Activated naive CD8-positive, alpha-beta T cell treated with anti-CD3 and anti-CD28 coated beads, Interleukin-2, amount 10 ng/mL, durations not matched to agents 7 days and 5 days (primary cell): ENCODE measurements at regions not wholly inside any gene's neighbourhood (a gene's known extent, or its start where the extent isn't known, plus 50 kb on each side); places are given as distances from the start of the nearest gene placed in this dataset.

ENCODE experiments used
- ATAC-seq: fragments of 150-1000 bp; cut with Tn5 transposase; one replicate; pipeline ENCODE4 v1.10.0; 2021; ENCODE audit warnings: low read depth, moderate library complexity
- POLR2A ChIA-PET: fragments of 350-600 bp; sonication (Branson Sonifier 250); formaldehyde crosslinking; loops from one replicate; lab custom pipeline; 2021; ENCODE audit warnings: antibody characterized with exemption; lab: Charles Lee
- DNase-seq: peaks from one replicate; pipeline ENCODE4 v3.0.0; 2021
- H3K27ac Mint-ChIP-seq: one replicate; pipeline ENCODE4 v1.8.0; 2022; ENCODE audit warnings: mild to moderate bottlenecking, mixed read lengths
- H3K27me3 Mint-ChIP-seq: one replicate; pipeline ENCODE4 v1.8.0; 2022; ENCODE audit warnings: mild to moderate bottlenecking, moderate library complexity, mixed read lengths
- H3K36me3 Mint-ChIP-seq: one replicate; pipeline ENCODE4 v1.8.0; 2021; ENCODE audit warnings: mild to moderate bottlenecking, mixed read lengths
- H3K4me1 Mint-ChIP-seq: one replicate; pipeline ENCODE4 v1.8.0; 2021; ENCODE audit warnings: mixed read lengths
- H3K4me3 Mint-ChIP-seq: one replicate; pipeline ENCODE4 v1.8.0; 2022; ENCODE audit warnings: mild to moderate bottlenecking, moderate library complexity, mixed read lengths
- H3K9me3 Mint-ChIP-seq: one replicate; pipeline ENCODE4 v1.8.0; 2021; ENCODE audit warnings: mixed read lengths

GRCh38 chr15:70289191-70289955 is 191.7 kb upstream of the TLE3 start:
- Mint-ChIP-seq H3K4me3 (no peak overlapping the region), H3K36me3 (no peaks in the 10 kb centered on the region), H3K4me1 (peaks cover 4% of the 10 kb centered on the region), H3K27ac (no peak overlapping the region), H3K27me3 (peaks cover 39% of the 10 kb centered on the region), H3K9me3 (no peaks in the 10 kb centered on the region)
- POLR2A ChIA-PET: no interaction called here
- no peak for ATAC-seq
- no peak for DNase-seq

DNA sequence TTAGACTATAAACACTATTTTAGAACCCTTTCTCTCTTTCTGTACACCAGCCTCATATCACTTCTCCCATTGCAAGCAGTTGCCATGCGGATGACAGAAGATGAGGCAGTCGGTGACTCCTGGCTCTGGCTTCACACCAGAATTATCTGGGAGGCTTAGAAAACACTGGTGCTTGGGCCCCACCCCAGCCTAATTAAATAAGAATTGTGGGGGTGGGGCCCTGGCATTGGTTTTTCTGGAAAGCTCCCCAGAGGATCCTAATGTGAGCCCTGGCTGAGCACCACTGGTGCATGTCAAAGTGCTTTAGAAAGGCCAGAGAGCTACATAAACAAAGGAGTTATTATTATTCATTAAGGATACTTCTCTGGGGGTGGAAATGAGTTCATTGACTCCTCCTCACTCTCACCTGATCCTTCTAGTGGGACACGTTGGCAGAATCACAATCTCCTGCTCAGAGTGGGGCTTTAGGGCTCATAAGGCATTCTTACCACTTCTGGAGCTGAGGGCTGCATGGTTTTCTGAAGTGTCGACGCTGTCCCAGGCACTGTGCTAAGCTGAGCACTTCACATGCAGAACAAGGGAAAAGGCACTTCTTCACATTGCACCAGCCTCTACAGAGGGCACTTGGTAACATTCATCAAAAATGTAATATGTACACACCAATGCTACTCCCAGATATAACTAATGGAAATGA is 188.5 kb upstream of the TLE3 start:
- peaks cover 22% of the 10 kb centered on the region for H3K27me3 Mint-ChIP-seq
- H3K4me3 Mint-ChIP-seq: no peak overlapping the region
- H3K9me3 Mint-ChIP-seq: no peaks in the 10 kb centered on the region
- ATAC-seq: no peak
- H3K36me3 Mint-ChIP-seq: no peaks in the 10 kb centered on the region
- DNase-seq: no peak
- peaks cover 5% of the 10 kb centered on the region for H3K4me1 Mint-ChIP-seq
- no peak overlapping the region for H3K27ac Mint-ChIP-seq
- POLR2A ChIA-PET: no interaction called here

DNA sequence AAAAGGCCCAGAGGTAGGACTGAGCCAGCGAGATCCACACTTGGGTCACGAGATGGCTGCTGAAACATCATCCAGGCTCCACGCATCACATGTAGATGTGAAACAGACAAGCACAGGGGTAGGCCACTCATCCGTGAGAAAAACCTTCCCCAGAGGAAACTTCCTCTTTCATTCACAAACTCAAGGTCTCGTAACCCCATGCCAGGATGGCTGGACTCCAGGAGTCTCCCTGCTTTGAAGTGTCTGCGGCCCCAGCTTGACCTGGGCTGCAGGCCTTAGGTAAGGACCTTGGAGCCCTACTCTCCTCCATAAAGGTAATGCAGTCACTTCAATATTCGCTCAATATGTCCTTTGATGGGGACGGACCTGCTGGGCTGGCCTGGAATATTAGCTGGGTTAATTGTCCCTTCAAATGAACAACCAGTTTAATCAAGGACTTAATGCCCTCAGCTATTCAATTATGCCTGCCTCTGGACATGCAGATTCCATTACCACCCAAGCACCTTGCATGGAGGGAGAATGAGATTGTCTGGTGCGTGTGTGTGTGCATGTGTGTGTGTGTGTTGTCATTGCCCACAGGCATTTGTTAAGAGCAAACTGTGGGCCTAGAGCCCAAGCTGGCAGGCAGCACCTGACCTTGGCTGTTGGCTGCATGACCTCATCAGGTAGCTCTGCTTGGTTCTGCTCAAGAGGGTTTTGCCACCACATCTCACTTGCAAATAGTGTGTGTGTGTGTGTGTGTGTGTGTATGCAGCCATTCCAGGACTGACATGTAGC is 186.9 kb upstream of the TLE3 start:
- POLR2A ChIA-PET: no interaction called here
- H3K4me1 Mint-ChIP-seq: peaks cover 8% of the 10 kb centered on the region
- DNase-seq: no peak
- peaks cover 10% of the 10 kb centered on the region for H3K27me3 Mint-ChIP-seq
- no peaks in the 10 kb centered on the region for H3K36me3 Mint-ChIP-seq
- no peak for ATAC-seq
- H3K9me3 Mint-ChIP-seq: no peaks in the 10 kb centered on the region
- H3K4me3 Mint-ChIP-seq: no peak overlapping the region
- no peak overlapping the region for H3K27ac Mint-ChIP-seq

DNA sequence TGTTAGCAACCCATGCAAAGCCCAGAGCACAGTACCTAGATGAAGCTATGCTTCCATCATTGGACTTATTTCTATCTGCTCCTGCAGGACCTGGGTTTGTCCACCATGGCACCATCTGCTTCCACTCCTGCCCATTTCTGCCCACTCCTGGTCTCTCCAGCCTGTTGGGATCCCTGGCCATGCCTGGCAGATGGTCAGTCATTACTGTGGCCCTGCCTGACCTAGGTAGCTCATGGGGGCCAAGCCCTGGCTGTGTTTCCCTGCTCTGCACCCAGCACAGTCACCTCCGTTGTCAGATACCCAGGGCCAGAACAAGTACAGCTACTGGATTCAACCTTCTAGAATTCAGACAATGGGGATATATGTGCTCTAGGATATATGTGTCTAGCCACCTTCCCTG is 185.8 kb upstream of the TLE3 start:
- Mint-ChIP-seq H3K4me1 (peaks cover 8% of the 10 kb centered on the region), H3K4me3 (no peak overlapping the region), H3K36me3 (no peaks in the 10 kb centered on the region), H3K9me3 (no peaks in the 10 kb centered on the region), H3K27me3 (peaks cover 9% of the 10 kb centered on the region), H3K27ac (no peak overlapping the region)
- DNase-seq: no peak
- ATAC-seq: no peak
- POLR2A ChIA-PET: no interaction called here

GRCh38 chr15:70281811-70282307 is 184.1 kb upstream of the TLE3 start:
- H3K36me3 Mint-ChIP-seq: no peaks in the 10 kb centered on the region
- no peak overlapping the region for H3K4me3 Mint-ChIP-seq
- H3K27me3 Mint-ChIP-seq: peaks cover 5% of the 10 kb centered on the region
- no peaks in the 10 kb centered on the region for H3K9me3 Mint-ChIP-seq
- POLR2A ChIA-PET: no interaction called here
- no peak for ATAC-seq
- peaks cover 8% of the 10 kb centered on the region for H3K4me1 Mint-ChIP-seq
- no peak overlapping the region for H3K27ac Mint-ChIP-seq
- DNase-seq: no peak

DNA sequence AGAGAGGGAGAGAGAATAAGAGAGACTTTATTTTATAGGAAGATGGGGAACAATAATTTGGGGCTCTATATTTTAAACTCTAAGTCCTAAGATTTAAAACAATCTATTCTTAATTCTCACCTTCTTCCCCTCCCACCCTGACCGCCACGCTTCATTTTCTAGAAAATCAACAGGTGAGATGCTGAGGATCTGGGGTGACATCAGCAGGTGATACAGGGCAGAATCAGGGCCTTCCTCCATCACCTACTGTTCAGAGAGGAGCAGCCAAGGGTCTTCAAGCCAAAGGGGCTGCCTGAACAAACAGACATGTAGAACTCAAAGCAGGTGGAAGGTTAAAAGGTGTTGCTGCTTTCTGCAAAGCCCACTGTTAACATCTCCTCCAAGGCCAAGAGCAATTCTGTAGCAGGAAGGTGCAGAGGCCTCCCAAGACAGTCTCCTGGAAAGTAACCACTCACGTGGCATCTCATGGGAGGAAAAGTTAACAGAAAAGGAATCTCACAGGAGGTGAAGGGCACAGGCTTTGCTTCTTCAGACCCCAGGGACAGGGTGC is 183.6 kb upstream of the TLE3 start:
- POLR2A ChIA-PET: no interaction called here
- no peak overlapping the region for H3K4me3 Mint-ChIP-seq
- no peaks in the 10 kb centered on the region for H3K36me3 Mint-ChIP-seq
- ATAC-seq (no peak), DNase-seq (no peak)
- peaks cover 3% of the 10 kb centered on the region for H3K27me3 Mint-ChIP-seq
- no peak overlapping the region for H3K27ac Mint-ChIP-seq
- H3K9me3 Mint-ChIP-seq: no peaks in the 10 kb centered on the region
- H3K4me1 Mint-ChIP-seq: peaks cover 8% of the 10 kb centered on the region

DNA sequence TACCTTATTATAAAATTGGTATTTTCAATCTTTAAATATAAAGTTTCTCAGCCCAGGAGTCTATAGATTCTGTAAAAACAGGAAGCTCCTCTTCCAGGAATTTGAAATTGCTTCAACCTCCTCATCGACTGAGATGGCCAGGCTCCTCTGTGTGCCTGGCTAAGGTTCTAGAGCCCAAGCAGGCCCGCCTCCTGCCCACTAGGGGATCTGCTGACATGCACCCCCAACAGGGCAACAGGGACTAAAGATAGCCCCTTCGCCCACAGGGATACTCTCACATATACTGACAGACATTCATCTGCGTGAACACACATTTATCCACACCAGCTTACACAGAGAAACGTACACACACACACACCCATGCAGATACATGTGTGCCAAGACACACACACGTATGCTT is 183.1 kb upstream of the TLE3 start:
- no peaks in the 10 kb centered on the region for H3K36me3 Mint-ChIP-seq
- no peaks in the 10 kb centered on the region for H3K9me3 Mint-ChIP-seq
- POLR2A ChIA-PET: no interaction called here
- H3K27me3 Mint-ChIP-seq: no peaks in the 10 kb centered on the region
- H3K4me1 Mint-ChIP-seq: peaks cover 8% of the 10 kb centered on the region
- peak overlapping the region; percentile 16 for H3K27ac Mint-ChIP-seq
- H3K4me3 Mint-ChIP-seq: peak overlapping the region; percentile 4
- DNase-seq (no peak), ATAC-seq (no peak)

DNA sequence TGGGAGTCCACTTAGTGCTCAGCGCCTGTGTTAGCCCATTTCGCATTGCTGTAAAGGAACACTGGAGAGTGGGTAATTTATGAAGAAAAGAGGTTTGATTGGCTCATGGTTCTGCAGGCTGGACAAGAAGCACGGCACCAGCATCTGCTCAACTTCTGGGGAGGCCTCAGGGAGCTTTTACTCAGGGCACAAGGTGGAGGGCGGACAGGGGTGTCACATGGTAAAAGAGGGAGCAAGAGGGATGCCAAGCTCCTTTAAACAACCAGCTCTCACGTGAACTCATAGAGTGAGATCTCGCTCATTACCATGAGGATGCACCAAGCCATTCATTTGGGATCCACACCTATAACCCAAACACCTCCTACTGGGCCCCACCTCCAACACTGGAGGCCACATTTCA is 181.4 kb upstream of the TLE3 start:
- peaks cover 7% of the 10 kb centered on the region for H3K4me1 Mint-ChIP-seq
- H3K27me3 Mint-ChIP-seq: peaks cover 3% of the 10 kb centered on the region
- no peaks in the 10 kb centered on the region for H3K9me3 Mint-ChIP-seq
- no peak for ATAC-seq
- H3K27ac Mint-ChIP-seq: no peak overlapping the region
- no peak for DNase-seq
- H3K4me3 Mint-ChIP-seq: no peak overlapping the region
- POLR2A ChIA-PET: no interaction called here
- H3K36me3 Mint-ChIP-seq: no peaks in the 10 kb centered on the region

GRCh38 chr15:70278644-70279043 is 180.9 kb upstream of the TLE3 start:
- ATAC-seq: no peak
- no peak for DNase-seq
- no peaks in the 10 kb centered on the region for H3K9me3 Mint-ChIP-seq
- peaks cover 9% of the 10 kb centered on the region for H3K4me1 Mint-ChIP-seq
- POLR2A ChIA-PET: no interaction called here
- H3K36me3 Mint-ChIP-seq: no peaks in the 10 kb centered on the region
- no peak overlapping the region for H3K27ac Mint-ChIP-seq
- no peak overlapping the region for H3K4me3 Mint-ChIP-seq
- H3K27me3 Mint-ChIP-seq: peaks cover 3% of the 10 kb centered on the region

GRCh38 chr15:70277556-70277955 is 179.8 kb upstream of the TLE3 start:
- no peak for DNase-seq
- H3K9me3 Mint-ChIP-seq: no peaks in the 10 kb centered on the region

DNA sequence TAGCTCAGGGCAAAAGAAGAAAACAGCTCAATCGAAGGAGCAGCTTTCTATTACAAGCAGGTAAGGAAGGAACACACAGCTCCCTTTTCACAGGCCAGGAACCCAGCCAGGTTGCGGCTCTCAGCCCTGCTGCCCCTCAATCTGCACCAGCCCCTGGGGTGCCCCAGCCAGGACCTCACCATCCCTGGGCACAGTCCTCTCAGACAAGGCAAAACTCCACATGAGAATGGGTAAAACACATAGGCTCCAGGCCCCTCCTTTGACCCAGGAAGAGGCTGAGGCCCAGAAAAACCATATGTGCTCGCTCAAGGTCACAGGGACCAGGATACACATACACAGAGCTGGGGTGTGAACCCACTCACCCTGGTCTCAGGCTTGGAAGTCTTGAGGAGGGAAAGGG is 178.7 kb upstream of the TLE3 start:
- Mint-ChIP-seq H3K27ac (no peak overlapping the region), H3K27me3 (peaks cover 8% of the 10 kb centered on the region), H3K4me3 (no peak overlapping the region), H3K4me1 (peaks cover 10% of the 10 kb centered on the region), H3K36me3 (no peaks in the 10 kb centered on the region), H3K9me3 (no peaks in the 10 kb centered on the region)
- peak; percentile 19 for DNase-seq
- no peak for ATAC-seq
- POLR2A ChIA-PET: no interaction called here

More at GRCh38 chr15:70277556-70277955, 179.8 kb upstream of the TLE3 start:
- Mint-ChIP-seq H3K27me3 (peaks cover 8% of the 10 kb centered on the region), H3K4me1 (peaks cover 10% of the 10 kb centered on the region), H3K27ac (no peak overlapping the region), H3K36me3 (no peaks in the 10 kb centered on the region), H3K4me3 (no peak overlapping the region)
- ATAC-seq: no peak
- POLR2A ChIA-PET: no interaction called here

DNA sequence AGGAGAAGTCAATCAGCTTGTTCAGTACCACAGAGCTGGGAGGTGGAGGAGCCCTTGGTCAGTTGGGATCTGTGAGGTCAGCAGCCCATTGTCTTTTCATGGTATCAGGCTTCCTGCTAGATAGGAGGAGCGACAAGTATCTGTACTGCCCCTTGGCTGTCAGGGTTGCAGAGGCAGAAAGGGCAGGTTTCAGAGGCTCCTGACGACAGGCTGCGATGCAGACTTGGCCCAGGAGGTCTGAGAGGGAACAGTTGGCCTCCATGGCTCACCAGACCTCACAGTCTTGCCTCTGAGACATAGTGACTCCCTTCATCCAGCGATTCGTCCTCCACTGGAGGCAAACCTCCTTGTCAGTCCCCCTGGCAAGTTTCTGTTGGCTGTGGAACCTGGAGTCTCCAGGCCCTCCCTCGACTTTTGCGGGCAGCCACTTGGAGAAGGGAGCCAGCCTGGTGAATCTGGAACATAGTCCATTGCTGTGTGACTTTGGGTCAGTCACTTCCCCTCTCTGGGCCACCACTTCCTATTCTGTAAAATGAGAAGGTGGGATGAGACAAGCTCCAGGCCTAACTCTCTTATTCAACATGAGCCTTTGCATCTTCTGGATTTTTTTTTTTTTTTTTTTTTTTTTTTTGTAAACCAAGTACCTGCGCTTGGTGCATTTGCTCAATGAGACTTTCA is 177.9 kb upstream of the TLE3 start:
- no peaks in the 10 kb centered on the region for H3K36me3 Mint-ChIP-seq
- DNase-seq: peak; percentile 13
- ATAC-seq: no peak
- H3K9me3 Mint-ChIP-seq: no peaks in the 10 kb centered on the region
- H3K4me1 Mint-ChIP-seq: peaks cover 4% of the 10 kb centered on the region
- H3K4me3 Mint-ChIP-seq: no peak overlapping the region
- no peak overlapping the region for H3K27ac Mint-ChIP-seq
- POLR2A ChIA-PET: interaction anchor here (0.7 kb wide), 1 partner anchor 146 kb away, joined by 3 read pairs; no protein-coding TSS in a partner anchor
- peaks cover 8% of the 10 kb centered on the region for H3K27me3 Mint-ChIP-seq

DNA sequence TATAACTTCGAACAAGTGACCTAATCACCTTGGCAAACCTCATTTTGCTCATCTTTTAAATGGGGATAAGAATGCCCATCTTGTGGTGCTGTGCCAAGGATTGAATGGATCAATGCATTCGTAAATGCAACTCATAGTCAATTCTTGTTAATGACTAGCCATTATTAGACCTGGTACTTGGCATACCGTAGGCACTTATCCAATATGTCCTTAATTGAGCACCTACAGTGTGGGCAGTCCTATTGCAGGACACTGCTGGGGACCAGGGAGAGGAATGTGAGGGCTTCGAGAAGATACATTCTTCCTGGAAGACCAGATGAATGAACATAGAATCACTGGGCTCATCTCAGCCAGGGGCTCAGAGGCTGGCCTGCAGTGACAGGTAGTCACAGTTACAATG is 177.2 kb upstream of the TLE3 start:
- Mint-ChIP-seq H3K4me3 (no peak overlapping the region), H3K27ac (no peak overlapping the region), H3K27me3 (peaks cover 8% of the 10 kb centered on the region), H3K36me3 (no peaks in the 10 kb centered on the region), H3K4me1 (peaks cover 7% of the 10 kb centered on the region), H3K9me3 (no peaks in the 10 kb centered on the region)
- DNase-seq: peak; percentile 18
- POLR2A ChIA-PET: no interaction called here
- no peak for ATAC-seq
